Epithelial cell of proximal tubule (primary cell): ENCODE measurements at regions not wholly inside any gene's neighbourhood (a gene's known extent, or its start where the extent isn't known, plus 50 kb on each side); places are given as distances from the start of the nearest gene placed in this dataset.

Experiments used
- DNase-seq: peaks from one replicate; pipeline ENCODE4 v3.0.0-alpha.2; 2011; ENCODE audit warnings: low read depth
- H3K4me3 ChIP-seq: 2 replicates; pipeline ENCODE4 v1.5.1; 2011; ENCODE audit warnings: low read depth, mild to moderate bottlenecking, low read length
- CTCF ChIP-seq: conservative IDR thresholded peaks from 2 replicates; pipeline ENCODE4 v1.5.1; 2012; ENCODE audit warnings: low read depth, mild to moderate bottlenecking, low read length

DNA sequence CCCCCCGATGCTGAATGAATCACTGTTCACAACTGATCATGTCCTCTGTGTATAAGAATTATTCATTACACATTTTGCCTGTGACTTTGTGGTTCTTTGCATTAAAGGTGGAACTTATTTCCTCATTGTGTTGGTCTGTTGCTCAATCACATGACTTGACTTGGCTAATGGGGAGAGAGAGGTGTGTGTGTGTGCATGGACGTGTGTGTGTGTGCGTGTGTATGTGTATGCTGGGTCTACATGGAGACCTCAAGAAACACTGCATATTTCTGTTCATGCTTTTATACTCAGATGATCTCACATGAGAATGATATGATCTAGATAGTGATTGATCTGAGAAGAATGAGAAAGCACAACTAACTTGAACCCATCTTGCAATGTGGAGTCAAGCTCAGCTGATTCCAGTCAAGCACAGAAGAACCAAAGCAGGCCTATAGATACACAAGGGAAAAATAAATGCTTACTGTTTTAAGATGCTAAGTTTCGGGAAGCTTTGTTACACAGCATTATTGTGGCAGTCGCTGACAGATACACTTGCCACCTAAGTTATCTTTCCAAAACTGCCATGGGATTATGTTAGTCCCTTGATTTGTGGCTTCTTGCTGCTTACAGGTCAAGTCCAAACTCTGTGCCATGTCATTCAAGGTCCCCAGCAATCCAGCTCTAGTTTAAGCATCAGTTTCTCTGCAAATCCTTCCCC is 167.9 kb upstream of the ZFHX3 start:
- no peak for DNase-seq
- TF ChIP-seq CTCF: no peak
- no peak overlapping the region for H3K4me3 ChIP-seq

GRCh38 chr16:73214825-73215677 is 167.1 kb upstream of the ZFHX3 start:
- no peak for TF ChIP-seq CTCF
- H3K4me3 ChIP-seq: no peak overlapping the region
- DNase-seq: no peak

DNA sequence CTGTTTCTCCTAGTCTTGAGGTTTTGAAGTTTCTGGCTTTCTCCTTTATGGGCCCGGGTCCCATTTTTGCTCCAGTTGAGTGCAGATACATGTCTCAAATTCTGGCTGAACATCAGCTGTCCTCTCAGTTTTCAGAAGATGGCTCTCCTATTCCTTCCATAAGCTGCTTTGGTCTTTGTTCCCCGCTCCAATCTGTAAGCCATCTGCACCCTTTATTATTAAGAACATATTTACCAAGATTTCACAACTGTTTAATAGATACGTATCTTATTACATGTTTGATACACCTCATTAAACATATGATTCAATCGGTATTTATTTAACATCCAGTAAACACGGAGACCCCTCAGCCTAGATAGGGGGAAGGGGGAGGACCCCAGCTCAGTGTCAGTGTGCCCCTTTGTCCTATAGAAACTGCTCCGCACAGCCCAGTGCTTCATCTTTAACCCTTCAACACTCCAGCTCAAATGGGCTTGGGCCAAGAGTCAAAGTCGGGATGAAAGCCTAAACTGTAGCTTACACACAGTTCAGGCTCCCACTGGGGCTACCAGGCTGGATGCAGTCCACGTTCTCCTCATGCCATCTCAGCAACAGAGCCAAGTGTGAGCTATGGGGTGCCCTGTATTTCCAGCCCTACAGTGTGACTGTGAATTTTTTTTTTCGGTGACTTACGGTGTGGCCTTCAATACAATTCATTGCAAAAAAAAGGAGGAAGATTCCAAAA is 166.0 kb upstream of the ZFHX3 start:
- no peak for DNase-seq
- H3K4me3 ChIP-seq: no peak overlapping the region
- TF ChIP-seq CTCF: no peak

DNA sequence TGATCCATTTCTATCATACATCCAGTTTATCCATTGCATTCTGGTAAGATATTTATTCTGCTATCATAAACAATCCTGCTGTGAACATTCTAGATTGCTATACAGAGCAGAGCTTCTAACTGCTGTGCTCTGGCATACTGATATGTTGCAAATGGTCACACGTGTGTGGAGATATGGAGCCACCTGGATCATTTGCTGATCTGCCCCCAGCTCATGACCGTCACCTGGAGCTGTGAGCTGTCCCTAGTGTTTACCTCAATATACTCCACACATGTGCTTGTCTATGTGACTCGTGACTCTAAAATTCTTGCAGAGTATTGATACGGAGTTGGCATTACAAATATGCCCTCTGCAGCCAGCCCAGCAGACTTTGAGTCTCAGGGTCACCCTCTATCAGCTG is 164.5 kb upstream of the ZFHX3 start:
- TF ChIP-seq CTCF: no peak
- H3K4me3 ChIP-seq: no peak overlapping the region
- DNase-seq: no peak

DNA sequence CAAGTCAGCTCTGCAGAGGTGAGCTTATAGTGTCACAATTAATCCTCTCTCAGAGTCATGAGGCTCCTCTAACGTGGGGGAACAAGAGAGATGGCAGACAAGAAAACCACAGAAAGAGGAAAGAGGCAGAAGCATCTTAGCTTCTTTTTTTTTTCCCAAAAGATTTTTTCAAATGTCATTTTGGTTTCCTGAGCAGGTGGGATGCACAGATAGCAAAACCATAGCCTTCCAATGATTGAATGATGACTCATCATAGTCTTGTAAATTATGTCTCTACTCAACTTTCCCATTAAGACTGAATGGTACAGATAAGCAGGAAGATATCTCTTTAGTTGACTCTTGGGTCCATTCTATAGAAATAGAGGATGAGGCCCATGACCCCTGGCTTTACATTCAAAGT is 162.8 kb upstream of the ZFHX3 start:
- H3K4me3 ChIP-seq: no peak overlapping the region
- TF ChIP-seq CTCF: no peak
- no peak for DNase-seq

- H3K4me3 ChIP-seq: no peak overlapping the region
- no peak for TF ChIP-seq CTCF
- no peak for DNase-seq
Measured at GRCh38 chr16:73210084-73210483, 162.2 kb upstream of the ZFHX3 start.
